Suprapubic skin (tissue), 4 donors: ENCODE measurements at regions not wholly inside any gene's neighbourhood (a gene's known extent, or its start where the extent isn't known, plus 50 kb on each side); places are given as distances from the start of the nearest gene placed in this dataset.

Source experiments
- CTCF ChIP-seq, 2 donors: fragments of 200-600 bp in 1 of 2; fragments of 450-650 bp in 1 of 2; sonication (generic) in 1 of 2; IDR thresholded peaks; one replicate each; pipeline ENCODE4 v1.5.1; 2016 to 2019; ENCODE audit warnings: antibody characterized with exemption in 2 of 2, mild to moderate bottlenecking in 1 of 2, moderate library complexity in 1 of 2
- EP300 ChIP-seq: sonication (generic); formaldehyde crosslinking; IDR thresholded peaks from one replicate; pipeline ENCODE4 v1.6.1; 2017; ENCODE audit warnings: antibody characterized with exemption
- POLR2A ChIP-seq, 2 donors: fragments of 450-650 bp; IDR thresholded peaks; one replicate each; pipeline ENCODE4 v1.6.1; 2017; ENCODE audit warnings: antibody characterized with exemption in 2 of 2, mild to moderate bottlenecking in 2 of 2, moderate library complexity in 2 of 2
- POLR2AphosphoS5 ChIP-seq, 3 donors: sonication (generic); formaldehyde crosslinking; IDR thresholded peaks; one replicate each; pipeline ENCODE4 v1.6.1; 2017; ENCODE audit warnings: antibody characterized with exemption in 3 of 3

- TF ChIP-seq CTCF (IDR thresholded peaks at IDR 0.05), result no peak
- no peak for TF ChIP-seq POLR2AphosphoS5 (IDR thresholded peaks at IDR 0.05)
- TF ChIP-seq POLR2A (IDR thresholded peaks at IDR 0.05), result no peak
- TF ChIP-seq EP300, result no peak
Measured at GRCh38 chr1:29453502-29454240, 217.3 kb downstream of the PTPRU start.
